ENCODE measurements at regions not wholly inside any gene's neighbourhood (a gene's known extent, or its start where the extent isn't known, plus 50 kb on each side); places are given as distances from the start of the nearest gene placed in this dataset.

DNA sequence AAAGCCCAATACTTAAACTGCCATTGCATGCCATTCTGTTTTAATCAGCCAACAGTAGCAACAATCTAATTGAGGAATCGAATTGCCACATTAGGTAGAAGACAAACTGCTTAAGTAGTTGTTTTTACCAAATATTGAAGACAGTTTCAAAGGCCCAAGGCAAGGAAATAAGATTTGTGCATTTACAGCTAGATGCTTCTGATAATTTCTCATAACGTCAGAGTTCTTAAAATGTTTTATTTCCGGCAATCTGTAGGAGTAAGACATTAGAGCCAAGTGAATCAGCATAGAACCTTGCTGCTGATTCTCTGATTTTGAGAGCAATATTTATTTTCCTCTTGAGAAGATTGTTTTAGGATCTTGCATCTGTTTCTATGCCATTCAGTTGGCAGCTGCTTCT, 174.3 kb downstream of the RBM43 start:
- no peaks in the 10 kb centered on the region for H3K27me3 ChIP-seq (ENCODE audit: insufficient read depth, poor library complexity, severe bottlenecking)
- DNase-seq (ENCODE audit: low read depth in 1 of 2, low spot score in 1 of 2), result no peak
- no peak overlapping the region for H3K27ac ChIP-seq (replicated peaks)
- no peak overlapping the region for H3K4me3 ChIP-seq (replicated peaks; ENCODE audit: insufficient read depth, low read length)
- TF ChIP-seq, protein P1, sequence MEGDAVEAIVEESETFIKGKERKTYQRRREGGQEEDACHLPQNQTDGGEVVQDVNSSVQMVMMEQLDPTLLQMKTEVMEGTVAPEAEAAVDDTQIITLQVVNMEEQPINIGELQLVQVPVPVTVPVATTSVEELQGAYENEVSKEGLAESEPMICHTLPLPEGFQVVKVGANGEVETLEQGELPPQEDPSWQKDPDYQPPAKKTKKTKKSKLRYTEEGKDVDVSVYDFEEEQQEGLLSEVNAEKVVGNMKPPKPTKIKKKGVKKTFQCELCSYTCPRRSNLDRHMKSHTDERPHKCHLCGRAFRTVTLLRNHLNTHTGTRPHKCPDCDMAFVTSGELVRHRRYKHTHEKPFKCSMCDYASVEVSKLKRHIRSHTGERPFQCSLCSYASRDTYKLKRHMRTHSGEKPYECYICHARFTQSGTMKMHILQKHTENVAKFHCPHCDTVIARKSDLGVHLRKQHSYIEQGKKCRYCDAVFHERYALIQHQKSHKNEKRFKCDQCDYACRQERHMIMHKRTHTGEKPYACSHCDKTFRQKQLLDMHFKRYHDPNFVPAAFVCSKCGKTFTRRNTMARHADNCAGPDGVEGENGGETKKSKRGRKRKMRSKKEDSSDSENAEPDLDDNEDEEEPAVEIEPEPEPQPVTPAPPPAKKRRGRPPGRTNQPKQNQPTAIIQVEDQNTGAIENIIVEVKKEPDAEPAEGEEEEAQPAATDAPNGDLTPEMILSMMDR (IDR thresholded peaks at IDR 0.05; ENCODE audit: insufficient read depth, low read length), result no peak
- TF ChIP-seq POLR2AphosphoS5 (IDR thresholded peaks at IDR 0.05; ENCODE audit: low read depth) (no peak), GABPA (IDR thresholded peaks at IDR 0.05; ENCODE audit: low read depth) (no peak), SPI1 (IDR thresholded peaks at IDR 0.05; ENCODE audit: borderline replicate concordance, low read depth) (no peak)
- TF ChIP-seq, protein P2, sequence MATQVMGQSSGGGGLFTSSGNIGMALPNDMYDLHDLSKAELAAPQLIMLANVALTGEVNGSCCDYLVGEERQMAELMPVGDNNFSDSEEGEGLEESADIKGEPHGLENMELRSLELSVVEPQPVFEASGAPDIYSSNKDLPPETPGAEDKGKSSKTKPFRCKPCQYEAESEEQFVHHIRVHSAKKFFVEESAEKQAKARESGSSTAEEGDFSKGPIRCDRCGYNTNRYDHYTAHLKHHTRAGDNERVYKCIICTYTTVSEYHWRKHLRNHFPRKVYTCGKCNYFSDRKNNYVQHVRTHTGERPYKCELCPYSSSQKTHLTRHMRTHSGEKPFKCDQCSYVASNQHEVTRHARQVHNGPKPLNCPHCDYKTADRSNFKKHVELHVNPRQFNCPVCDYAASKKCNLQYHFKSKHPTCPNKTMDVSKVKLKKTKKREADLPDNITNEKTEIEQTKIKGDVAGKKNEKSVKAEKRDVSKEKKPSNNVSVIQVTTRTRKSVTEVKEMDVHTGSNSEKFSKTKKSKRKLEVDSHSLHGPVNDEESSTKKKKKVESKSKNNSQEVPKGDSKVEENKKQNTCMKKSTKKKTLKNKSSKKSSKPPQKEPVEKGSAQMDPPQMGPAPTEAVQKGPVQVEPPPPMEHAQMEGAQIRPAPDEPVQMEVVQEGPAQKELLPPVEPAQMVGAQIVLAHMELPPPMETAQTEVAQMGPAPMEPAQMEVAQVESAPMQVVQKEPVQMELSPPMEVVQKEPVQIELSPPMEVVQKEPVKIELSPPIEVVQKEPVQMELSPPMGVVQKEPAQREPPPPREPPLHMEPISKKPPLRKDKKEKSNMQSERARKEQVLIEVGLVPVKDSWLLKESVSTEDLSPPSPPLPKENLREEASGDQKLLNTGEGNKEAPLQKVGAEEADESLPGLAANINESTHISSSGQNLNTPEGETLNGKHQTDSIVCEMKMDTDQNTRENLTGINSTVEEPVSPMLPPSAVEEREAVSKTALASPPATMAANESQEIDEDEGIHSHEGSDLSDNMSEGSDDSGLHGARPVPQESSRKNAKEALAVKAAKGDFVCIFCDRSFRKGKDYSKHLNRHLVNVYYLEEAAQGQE (IDR thresholded peaks at IDR 0.05; ENCODE audit: insufficient replicate concordance, low read depth), result no peak

DNA sequence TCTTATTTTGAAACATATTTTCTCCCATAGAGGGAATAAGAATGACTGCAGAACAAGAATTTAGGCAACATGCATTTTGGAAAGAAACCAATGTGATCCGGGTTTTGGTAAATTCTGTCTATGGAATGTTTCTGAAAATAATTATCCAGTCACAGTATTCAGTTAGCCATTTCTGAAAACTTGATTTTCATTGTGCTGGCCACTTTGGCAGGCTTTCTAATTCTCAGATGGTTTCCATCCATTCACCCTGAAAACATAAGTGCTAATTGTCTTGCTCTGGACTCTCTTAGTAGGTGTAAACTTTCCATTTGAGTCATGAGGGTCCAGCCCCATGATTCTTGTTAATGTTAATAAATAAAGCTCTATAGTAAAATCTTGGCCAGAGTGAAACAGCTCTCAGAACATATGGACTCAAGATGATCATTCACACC, 176.5 kb downstream of the RBM43 start:
- DNase-seq (ENCODE audit: low read depth in 1 of 2, low spot score in 1 of 2), result no peak
- no peak overlapping the region for H3K27ac ChIP-seq (replicated peaks)
- TF ChIP-seq POLR2AphosphoS5 (IDR thresholded peaks at IDR 0.05; ENCODE audit: low read depth), result no peak
- TF ChIP-seq, protein P2 (IDR thresholded peaks at IDR 0.05; ENCODE audit: insufficient replicate concordance, low read depth), result no peak
- TF ChIP-seq GABPA (IDR thresholded peaks at IDR 0.05; ENCODE audit: low read depth), result no peak
- TF ChIP-seq SPI1 (IDR thresholded peaks at IDR 0.05; ENCODE audit: borderline replicate concordance, low read depth), result no peak
- TF ChIP-seq, protein P1 (IDR thresholded peaks at IDR 0.05; ENCODE audit: insufficient read depth, low read length), result no peak
- no peaks in the 10 kb centered on the region for H3K27me3 ChIP-seq (ENCODE audit: insufficient read depth, poor library complexity, severe bottlenecking)
- no peak overlapping the region for H3K4me3 ChIP-seq (replicated peaks; ENCODE audit: insufficient read depth, low read length)

DNA sequence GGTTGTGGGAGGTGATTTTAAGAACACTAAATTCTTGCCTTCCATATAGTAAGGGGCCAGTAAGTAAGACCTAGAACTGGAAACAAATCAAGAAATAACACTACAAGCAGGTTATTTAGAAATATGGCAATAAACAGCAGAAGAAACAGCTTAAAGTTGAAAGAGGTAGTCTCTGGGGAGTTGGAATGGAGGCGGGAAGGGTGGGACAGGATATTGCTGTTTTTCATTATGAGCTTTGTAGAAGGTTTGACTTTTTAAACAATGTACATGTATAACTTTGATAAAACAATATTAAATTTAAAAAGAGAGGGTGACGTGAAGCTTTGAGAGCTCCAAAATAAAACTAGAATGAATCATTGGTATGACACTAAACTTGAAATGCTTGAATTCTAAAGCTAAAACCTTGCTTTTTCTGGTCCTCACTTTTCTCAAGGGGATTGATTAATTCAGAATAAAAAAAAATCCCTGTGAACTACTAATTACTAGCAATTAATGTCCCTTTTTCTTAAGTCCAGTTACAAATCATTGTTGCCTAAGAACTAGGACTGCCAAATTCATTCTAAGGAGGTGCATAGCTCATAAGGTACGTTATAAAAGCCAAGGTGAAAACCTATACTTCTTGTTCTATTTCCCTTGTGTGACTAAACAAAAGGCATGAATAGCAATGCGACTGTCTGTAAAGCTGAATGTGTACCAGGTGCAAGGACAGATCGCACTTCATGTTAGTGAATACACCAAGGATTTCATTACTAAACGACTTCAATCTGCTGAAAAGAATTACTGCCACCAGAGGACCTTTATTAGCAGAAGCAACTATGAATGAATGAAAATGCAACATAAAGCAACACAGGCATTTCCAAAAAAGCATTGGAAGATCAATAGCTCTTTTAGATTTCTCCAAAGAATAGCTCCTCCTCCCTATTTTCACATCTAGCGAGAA, 177.5 kb downstream of the RBM43 start:
- TF ChIP-seq, protein P1 (IDR thresholded peaks at IDR 0.05; ENCODE audit: insufficient read depth, low read length), result no peak
- TF ChIP-seq POLR2AphosphoS5 (IDR thresholded peaks at IDR 0.05; ENCODE audit: low read depth) (no peak), SPI1 (IDR thresholded peaks at IDR 0.05; ENCODE audit: borderline replicate concordance, low read depth) (no peak), GABPA (IDR thresholded peaks at IDR 0.05; ENCODE audit: low read depth) (no peak)
- TF ChIP-seq, protein P2 (IDR thresholded peaks at IDR 0.05; ENCODE audit: insufficient replicate concordance, low read depth), result no peak
- Histone ChIP-seq H3K27ac (replicated peaks) (no peak overlapping the region), H3K27me3 (ENCODE audit: insufficient read depth, poor library complexity, severe bottlenecking) (no peaks in the 10 kb centered on the region), H3K4me3 (replicated peaks; ENCODE audit: insufficient read depth, low read length) (no peak overlapping the region)
- DNase-seq (ENCODE audit: low read depth in 1 of 2, low spot score in 1 of 2), result no peak
